LNCAP (cell line): ENCODE measurements at regions not wholly inside any gene's neighbourhood (a gene's known extent, or its start where the extent isn't known, plus 50 kb on each side); places are given as distances from the start of the nearest gene placed in this dataset.

Experiments used
- TF ChIP-seq, protein P1 (sequence below): fragments of 450-650 bp; IDR thresholded peaks from 2 replicates; pipeline ENCODE4 v1.5.1; 2017; ENCODE audit warnings: mild to moderate bottlenecking

DNA sequence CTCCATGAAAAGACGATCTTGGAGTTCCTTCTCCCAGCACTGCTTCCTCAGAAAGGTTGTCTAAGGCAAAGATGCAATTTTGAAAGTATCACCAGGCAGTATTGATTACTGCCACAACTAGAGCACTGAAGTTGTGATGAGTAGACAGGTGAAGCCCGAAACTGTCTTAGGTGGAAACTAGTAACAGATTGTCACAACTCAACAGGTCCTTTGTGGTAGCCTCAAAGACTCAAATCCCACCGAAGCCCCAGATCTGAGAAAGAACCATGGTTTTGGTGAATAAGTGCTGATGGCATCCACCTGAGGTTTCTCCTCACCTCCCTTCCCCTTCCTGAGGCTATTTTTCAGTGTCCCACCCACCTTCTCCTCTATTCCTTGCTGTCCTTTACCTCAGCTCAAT lies 248.0 kb downstream of the DSEL start:
- TF ChIP-seq, protein P1, sequence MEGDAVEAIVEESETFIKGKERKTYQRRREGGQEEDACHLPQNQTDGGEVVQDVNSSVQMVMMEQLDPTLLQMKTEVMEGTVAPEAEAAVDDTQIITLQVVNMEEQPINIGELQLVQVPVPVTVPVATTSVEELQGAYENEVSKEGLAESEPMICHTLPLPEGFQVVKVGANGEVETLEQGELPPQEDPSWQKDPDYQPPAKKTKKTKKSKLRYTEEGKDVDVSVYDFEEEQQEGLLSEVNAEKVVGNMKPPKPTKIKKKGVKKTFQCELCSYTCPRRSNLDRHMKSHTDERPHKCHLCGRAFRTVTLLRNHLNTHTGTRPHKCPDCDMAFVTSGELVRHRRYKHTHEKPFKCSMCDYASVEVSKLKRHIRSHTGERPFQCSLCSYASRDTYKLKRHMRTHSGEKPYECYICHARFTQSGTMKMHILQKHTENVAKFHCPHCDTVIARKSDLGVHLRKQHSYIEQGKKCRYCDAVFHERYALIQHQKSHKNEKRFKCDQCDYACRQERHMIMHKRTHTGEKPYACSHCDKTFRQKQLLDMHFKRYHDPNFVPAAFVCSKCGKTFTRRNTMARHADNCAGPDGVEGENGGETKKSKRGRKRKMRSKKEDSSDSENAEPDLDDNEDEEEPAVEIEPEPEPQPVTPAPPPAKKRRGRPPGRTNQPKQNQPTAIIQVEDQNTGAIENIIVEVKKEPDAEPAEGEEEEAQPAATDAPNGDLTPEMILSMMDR = no peak

DNA sequence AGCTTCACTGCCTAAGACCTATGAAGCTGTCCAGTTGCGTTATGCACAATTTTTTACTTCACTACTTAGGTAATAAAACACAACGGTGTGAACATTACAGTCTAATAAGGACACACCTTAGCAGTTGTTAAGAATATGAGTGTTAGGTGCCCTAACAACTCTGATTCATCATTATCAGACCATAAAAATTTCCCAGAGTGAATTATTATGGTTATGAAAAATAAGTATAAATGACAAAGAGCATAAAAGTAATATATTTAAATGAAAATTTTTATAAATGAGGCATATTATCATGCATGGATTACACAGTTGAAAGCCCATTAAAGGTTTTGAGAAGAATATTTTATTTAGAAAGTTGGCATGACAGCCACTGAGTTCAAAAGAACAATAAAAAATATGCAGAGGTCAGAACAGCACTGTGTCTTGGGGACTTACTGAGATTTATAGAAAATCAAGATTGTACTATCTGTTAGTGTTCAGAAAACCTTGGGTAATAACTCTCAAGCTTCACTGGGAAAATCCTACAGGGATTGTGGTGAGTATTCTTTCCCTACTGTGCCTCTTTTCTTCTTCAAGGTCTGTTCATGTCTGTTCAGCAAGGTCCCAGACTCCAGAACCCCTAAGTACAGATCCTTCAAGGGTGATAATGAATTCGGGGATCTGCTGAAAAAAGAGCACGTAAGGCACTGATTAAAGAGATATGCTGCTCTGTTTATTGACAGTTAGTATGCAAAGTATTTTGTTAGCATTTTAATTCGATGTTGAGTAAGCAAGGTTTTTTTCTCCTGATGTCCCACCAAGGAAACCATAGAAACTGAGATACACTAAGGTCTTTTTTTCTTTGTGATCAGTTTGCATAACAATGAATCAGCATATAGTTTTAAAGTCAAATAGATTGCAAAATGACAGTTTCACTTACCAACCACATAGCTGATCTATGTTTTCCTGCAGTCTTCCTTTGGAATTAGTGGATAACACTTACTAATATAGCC lies 250.0 kb downstream of the DSEL start:
- TF ChIP-seq, protein P1 = no peak

DNA sequence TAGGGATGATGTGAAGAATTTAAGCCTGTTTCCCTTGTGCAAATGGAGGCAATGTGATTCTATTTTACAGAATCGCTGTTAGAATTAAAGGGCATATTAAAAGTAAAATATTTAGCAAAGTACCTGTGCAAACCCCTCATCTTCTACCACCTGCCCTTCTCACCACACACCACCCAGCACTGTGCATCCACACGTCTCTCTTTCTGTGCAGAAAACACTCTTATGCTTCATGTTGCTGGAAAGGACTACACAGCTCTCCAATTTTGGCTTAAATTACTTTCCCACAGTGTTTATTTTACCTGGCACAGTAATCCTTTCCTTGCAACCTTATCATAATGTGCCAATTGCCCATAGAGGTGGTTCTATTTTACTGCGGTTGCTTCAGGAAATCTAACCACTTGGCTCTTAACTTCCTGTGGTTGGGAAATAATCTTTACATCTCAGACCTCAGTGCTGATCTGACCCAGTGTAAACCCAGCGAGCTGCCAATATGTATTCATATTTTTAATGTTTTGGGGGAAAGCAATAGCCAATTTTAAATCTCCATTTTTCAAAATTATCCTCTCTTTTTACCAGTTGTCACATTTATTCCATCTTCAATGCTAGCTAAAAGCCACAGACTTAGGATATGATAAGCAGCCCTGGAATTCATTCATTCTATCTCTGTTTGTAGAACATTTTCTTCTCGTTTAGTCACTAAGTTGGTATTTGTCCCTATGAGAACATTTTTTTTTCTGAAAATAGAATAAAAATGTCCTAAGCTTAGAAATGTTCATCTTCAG lies 250.9 kb downstream of the DSEL start:
- TF ChIP-seq, protein P1 = no peak

DNA sequence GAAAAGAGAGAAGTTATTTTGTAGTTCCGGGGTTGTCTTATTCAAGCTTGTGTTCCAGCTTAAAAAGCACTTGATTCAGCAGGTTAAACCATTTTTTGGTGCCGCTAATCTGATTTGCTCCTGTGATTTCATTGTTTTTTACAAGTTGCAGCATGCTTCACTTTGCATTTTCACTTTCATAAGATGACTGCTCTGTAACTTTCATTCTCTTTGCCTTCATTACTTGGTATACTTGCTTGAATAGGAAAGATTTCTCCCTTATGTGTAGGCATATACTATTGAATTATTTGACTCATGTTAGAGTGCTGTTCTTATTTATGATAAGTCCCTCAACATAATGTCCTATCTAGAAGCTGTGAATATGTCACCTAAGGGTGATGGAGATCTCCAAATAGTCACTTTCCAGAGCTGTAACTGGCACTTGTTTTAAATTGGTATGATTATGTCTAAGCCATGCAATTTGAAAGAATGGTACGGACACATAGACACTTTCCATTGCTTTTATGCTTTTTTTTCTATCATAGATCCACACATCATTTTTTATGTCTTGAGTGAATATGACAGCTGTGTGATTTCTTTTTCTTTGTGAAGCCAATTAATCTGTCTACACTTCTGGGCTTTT lies 254.5 kb downstream of the DSEL start:
- TF ChIP-seq, protein P1 = no peak

DNA sequence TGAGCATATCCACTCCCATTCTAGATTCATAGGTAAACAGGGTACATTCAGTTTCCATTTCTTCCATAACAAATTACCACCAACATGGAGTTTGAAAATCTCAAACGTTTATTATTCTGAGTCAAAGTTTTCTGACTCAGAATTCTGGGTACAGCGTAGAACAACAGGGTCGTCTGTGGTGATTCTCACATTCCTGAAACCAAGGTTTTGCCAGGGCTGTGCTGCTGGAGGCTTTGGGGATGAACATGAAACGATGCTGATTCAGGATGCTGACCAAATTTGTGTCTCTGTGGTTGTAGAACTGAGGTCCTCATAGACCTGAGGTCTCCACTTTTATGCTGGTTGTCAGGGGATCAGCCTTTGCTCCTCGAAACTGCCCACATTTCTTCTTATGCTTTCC lies 255.7 kb downstream of the DSEL start:
- TF ChIP-seq, protein P1 = no peak

DNA sequence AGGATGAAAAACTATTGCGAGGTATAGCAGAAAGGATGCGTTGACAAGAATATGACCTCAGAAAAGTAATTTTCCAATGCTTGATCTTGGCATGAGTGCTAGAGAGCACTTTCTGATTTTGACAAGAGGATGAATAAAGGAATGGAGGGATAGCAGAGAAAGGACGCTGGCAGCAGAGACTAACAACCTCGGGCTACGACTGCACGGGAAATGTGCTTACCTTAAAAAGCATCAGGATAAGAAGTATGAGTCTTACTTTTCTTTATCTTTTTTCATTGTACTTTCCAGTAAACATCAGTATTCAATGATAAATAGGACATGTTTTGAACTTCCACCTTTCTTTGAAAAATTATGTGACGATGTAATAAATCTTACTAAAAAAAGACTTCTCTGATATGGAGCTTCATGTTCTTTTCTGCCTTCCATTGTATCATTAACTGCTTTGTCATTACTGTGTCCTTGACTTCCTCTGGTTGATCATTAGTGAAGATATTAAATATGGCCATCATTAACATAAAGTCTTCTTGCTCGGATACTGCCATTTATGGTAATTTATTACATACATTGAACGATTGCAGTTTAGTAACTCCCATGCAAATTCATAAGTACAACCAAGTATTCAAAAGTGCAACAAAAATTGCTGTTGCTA lies 265.6 kb downstream of the DSEL start:
- TF ChIP-seq, protein P1 = no peak
